ENCODE measurements at regions not wholly inside any gene's neighbourhood (a gene's known extent, or its start where the extent isn't known, plus 50 kb on each side); places are given as distances from the start of the nearest gene placed in this dataset.

- no peak for DNase-seq
Measured at GRCh38 chr1:81695741-81696140, 105.0 kb upstream of the ADGRL2 start.

GRCh38 chr1:81693316-81693715, 107.4 kb upstream of the ADGRL2 start:
- DNase-seq = no peak

- DNase-seq = no peak
Measured at GRCh38 chr1:81690676-81691453, 109.9 kb upstream of the ADGRL2 start.

GRCh38 chr1:81689531-81689941, 111.2 kb upstream of the ADGRL2 start:
- DNase-seq = no peak

- no peak for DNase-seq
Measured at GRCh38 chr1:81682490-81682889, 118.2 kb upstream of the ADGRL2 start.

- DNase-seq = no peak
Measured at GRCh38 chr1:81681601-81682266, 119.0 kb upstream of the ADGRL2 start.

GRCh38 chr1:81681114-81681513, 119.6 kb upstream of the ADGRL2 start:
- no peak for DNase-seq

- no peak for DNase-seq
Measured at GRCh38 chr1:81679942-81680341, 120.8 kb upstream of the ADGRL2 start.

GRCh38 chr1:81678779-81679178, 122.0 kb upstream of the ADGRL2 start:
- no peak for DNase-seq

GRCh38 chr1:81672766-81673165, 128.0 kb upstream of the ADGRL2 start:
- DNase-seq = no peak

- DNase-seq = no peak
Measured at GRCh38 chr1:81671038-81671437, 129.7 kb upstream of the ADGRL2 start.

- no peak for DNase-seq
Measured at GRCh38 chr1:81670286-81670685, 130.4 kb upstream of the ADGRL2 start.

- DNase-seq = no peak
Measured at GRCh38 chr1:81666586-81666985, 134.1 kb upstream of the ADGRL2 start.

GRCh38 chr1:81664341-81664740, 136.4 kb upstream of the ADGRL2 start:
- DNase-seq = no peak

GRCh38 chr1:81662913-81663526, 137.7 kb upstream of the ADGRL2 start:
- no peak for DNase-seq

- no peak for DNase-seq
Measured at GRCh38 chr1:81660286-81660685, 140.4 kb upstream of the ADGRL2 start.

- no peak for DNase-seq
Measured at GRCh38 chr1:81654657-81655056, 146.1 kb upstream of the ADGRL2 start.

- no peak for DNase-seq
Measured at GRCh38 chr1:81654147-81654546, 146.6 kb upstream of the ADGRL2 start.

GRCh38 chr1:81650776-81651175, 150.0 kb upstream of the ADGRL2 start:
- no peak for DNase-seq

- DNase-seq = no peak
Measured at GRCh38 chr1:81635816-81636215, 164.9 kb upstream of the ADGRL2 start.

- DNase-seq = no peak
Measured at GRCh38 chr1:81634294-81634693, 166.4 kb upstream of the ADGRL2 start.

GRCh38 chr1:81619156-81619555, 181.6 kb upstream of the ADGRL2 start:
- no peak for DNase-seq

- DNase-seq = no peak
Measured at GRCh38 chr1:81618376-81618775, 182.4 kb upstream of the ADGRL2 start.

GRCh38 chr1:81617308-81617967, 183.3 kb upstream of the ADGRL2 start:
- no peak for DNase-seq
